H9 (cell line): ENCODE measurements at regions not wholly inside any gene's neighbourhood (a gene's known extent, or its start where the extent isn't known, plus 50 kb on each side); places are given as distances from the start of the nearest gene placed in this dataset.

ENCODE experiments used
- DNase-seq: peaks from one replicate; pipeline ENCODE4 v3.0.0-alpha.2; 2017
- H2AFZ ChIP-seq: one replicate; pipeline ENCODE4 v1.6.1; 2013; ENCODE audit warnings: mild to moderate bottlenecking, low read length, control low read depth, moderate library complexity
- H2AK5ac ChIP-seq: 2 replicates; pipeline ENCODE4 v1.6.1; 2013; ENCODE audit warnings: low read length, control low read depth, mixed read lengths; ENCODE audit not compliant: insufficient read length
- H2BK120ac ChIP-seq: one replicate; pipeline ENCODE4 v1.6.1; 2013; ENCODE audit warnings: low read depth, mild to moderate bottlenecking, low read length, control low read depth, inconsistent platforms; ENCODE audit not compliant: poor library complexity, severe bottlenecking
- H2BK12ac ChIP-seq: 2 replicates; pipeline ENCODE4 v1.6.1; 2013; ENCODE audit warnings: low read length, control low read depth, mixed read lengths, low read depth; ENCODE audit not compliant: insufficient read length
- H2BK15ac ChIP-seq: 2 replicates; pipeline ENCODE4 v1.6.1; 2013; ENCODE audit warnings: low read depth, low read length, control low read depth
- H2BK20ac ChIP-seq: one replicate; pipeline ENCODE4 v1.6.1; 2013; ENCODE audit warnings: low read depth, mild to moderate bottlenecking, low read length, control low read depth, inconsistent platforms; ENCODE audit not compliant: poor library complexity, severe bottlenecking
- H2BK5ac ChIP-seq: 2 replicates; pipeline ENCODE4 v1.6.1; 2013; ENCODE audit warnings: low read length, control low read depth, mixed read lengths; ENCODE audit not compliant: insufficient read length
- H3K14ac ChIP-seq: 2 replicates; pipeline ENCODE4 v1.6.1; 2013; ENCODE audit warnings: low read length, control low read depth; ENCODE audit not compliant: insufficient read depth
- H3K18ac ChIP-seq: 2 replicates; pipeline ENCODE4 v1.6.1; 2013; ENCODE audit warnings: low read depth, mild to moderate bottlenecking, mixed read lengths, low read length, control low read depth; ENCODE audit not compliant: insufficient read length
- H3K23ac ChIP-seq: 2 replicates; pipeline ENCODE4 v1.6.1; 2013; ENCODE audit warnings: low read length, control low read depth, mixed read lengths, low read depth; ENCODE audit not compliant: insufficient read length
- H3K23me2 ChIP-seq: 2 replicates; pipeline ENCODE4 v1.6.1; 2013; ENCODE audit warnings: low read depth, mild to moderate bottlenecking, mixed read lengths, low read length, control low read depth; ENCODE audit not compliant: insufficient read length, poor library complexity, severe bottlenecking
- H3K27ac ChIP-seq: 2 replicates; pipeline ENCODE4 v1.5.1; 2013; ENCODE audit warnings: low read length, control low read depth, mixed read lengths, low read depth; ENCODE audit not compliant: insufficient read length
- H3K27me3 ChIP-seq: 2 replicates; pipeline ENCODE4 v1.6.1; 2013; ENCODE audit warnings: low read length, control low read depth, inconsistent platforms; ENCODE audit not compliant: insufficient read depth
- H3K4ac ChIP-seq: 2 replicates; pipeline ENCODE4 v1.6.1; 2013; ENCODE audit warnings: low read depth, mild to moderate bottlenecking, control low read depth, inconsistent platforms, low read length, moderate library complexity
- H3K4me1 ChIP-seq: 2 replicates; pipeline ENCODE4 v1.6.1; 2013; ENCODE audit warnings: low read length, control low read depth, inconsistent platforms; ENCODE audit not compliant: insufficient read depth
- H3K4me2 ChIP-seq: 2 replicates; pipeline ENCODE4 v1.6.1; 2013; ENCODE audit warnings: low read length, control low read depth, mixed read lengths; ENCODE audit not compliant: insufficient read length, insufficient read depth
- H3K56ac ChIP-seq: 2 replicates; pipeline ENCODE4 v1.6.1; 2013; ENCODE audit warnings: low read depth, mild to moderate bottlenecking, mixed read lengths, low read length, control low read depth; ENCODE audit not compliant: insufficient read length
- H3K79me1 ChIP-seq: 2 replicates; pipeline ENCODE4 v1.6.1; 2013; ENCODE audit warnings: low read depth, mild to moderate bottlenecking, moderate library complexity, low read length, control low read depth, inconsistent platforms; ENCODE audit not compliant: insufficient read depth, poor library complexity, severe bottlenecking
- H3K79me2 ChIP-seq: 2 replicates; pipeline ENCODE4 v1.6.1; 2013; ENCODE audit warnings: low read length, control low read depth, inconsistent platforms; ENCODE audit not compliant: insufficient read depth
- H3K9ac ChIP-seq: 2 replicates; pipeline ENCODE4 v1.6.1; 2013; ENCODE audit warnings: low read length, control low read depth, mixed read lengths; ENCODE audit not compliant: insufficient read length; ENCODE audit errors: extremely low read depth
- H3K9me3 ChIP-seq: one replicate; pipeline ENCODE4 v1.6.1; 2013; ENCODE audit warnings: low read depth, low read length, inconsistent platforms; ENCODE audit not compliant: control insufficient read depth
- H3T11ph ChIP-seq: one replicate; pipeline ENCODE4 v1.6.1; 2013; ENCODE audit warnings: mild to moderate bottlenecking, low read length, control low read depth, inconsistent platforms
- H4K20me1 ChIP-seq: one replicate; pipeline ENCODE4 v1.6.1; 2013; ENCODE audit not compliant: control insufficient read depth, insufficient read length, insufficient read depth
- H4K5ac ChIP-seq: 2 replicates; pipeline ENCODE4 v1.6.1; 2013; ENCODE audit warnings: low read depth, mild to moderate bottlenecking, mixed read lengths, low read length, control low read depth; ENCODE audit not compliant: insufficient read length
- H4K8ac ChIP-seq: replicated peaks from 2 replicates; pipeline ENCODE4 v1.6.1; 2013; ENCODE audit warnings: low read length, control low read depth, mixed read lengths, low read depth; ENCODE audit not compliant: insufficient read length
- H4K91ac ChIP-seq: 2 replicates; pipeline ENCODE4 v1.6.1; 2013; ENCODE audit warnings: low read depth, mild to moderate bottlenecking, moderate library complexity, mixed read lengths, low read length, control low read depth; ENCODE audit not compliant: insufficient read length
- H3K27ac Mint-ChIP-seq, 3 experiments: 2 replicates in 2 of 3; 3 replicates in 1 of 3; pipeline ENCODE4 v1.8.0; 2020 to 2021; ENCODE audit warnings: mixed read lengths in 3 of 3, mild to moderate bottlenecking in 1 of 3, moderate library complexity in 1 of 3
- H3K27me3 Mint-ChIP-seq: 2 replicates; pipeline ENCODE4 v1.8.0; 2021; ENCODE audit warnings: low read depth, mild to moderate bottlenecking, moderate library complexity, mixed read lengths
- H3K36me3 Mint-ChIP-seq, 3 experiments: 2 replicates in 2 of 3; 3 replicates in 1 of 3; pipeline ENCODE4 v1.8.0; 2020 to 2021; ENCODE audit warnings: low read depth in 3 of 3, mixed read lengths in 3 of 3; ENCODE audit not compliant: insufficient read depth in 1 of 3
- H3K4me1 Mint-ChIP-seq, 2 experiments: 2 replicates each; pipeline ENCODE4 v1.8.0; 2020; ENCODE audit warnings: mixed read lengths in 2 of 2
- H3K4me3 Mint-ChIP-seq, 2 experiments: 2 replicates in 1 of 2; 3 replicates in 1 of 2; pipeline ENCODE4 v1.8.0; 2020 to 2021; ENCODE audit warnings: mild to moderate bottlenecking in 2 of 2, mixed read lengths in 2 of 2, moderate library complexity in 1 of 2
- H3K9me3 Mint-ChIP-seq, 2 experiments: 2 replicates in 1 of 2; 3 replicates in 1 of 2; pipeline ENCODE4 v1.8.0; 2020; ENCODE audit warnings: mild to moderate bottlenecking in 2 of 2, mixed read lengths in 2 of 2, moderate library complexity in 1 of 2
- CTCF ChIP-seq: fragments of 200-600 bp; sonication (generic); conservative IDR thresholded peaks from 3 replicates; pipeline ENCODE4 v1.8.0; 2021; ENCODE audit warnings: antibody characterized with exemption, mild to moderate bottlenecking
- WGBS: extraction: QIAGEN DNeasy Blood & Tissue Kit; methylation state at CpG from one replicate; pipeline ENCODE4 v1.1.7; 2013; ENCODE audit warnings: missing lambda C conversion rate, low lambda C conversion rate, mixed read lengths; ENCODE audit not compliant: insufficient read length; ENCODE audit errors: extremely low coverage; 5-methylcytosine and 5-hydroxymethylcytosine counted together

- H2BK15ac ChIP-seq: no peak overlapping the region
- no peaks in the 10 kb centered on the region for H4K20me1 ChIP-seq
- no peaks in the 10 kb centered on the region for H3K23me2 ChIP-seq
- H2AK5ac ChIP-seq: no peak overlapping the region
- DNase-seq: no peak
- no peak overlapping the region for H3K27ac ChIP-seq
- no peak overlapping the region for H3K23ac ChIP-seq
- H3K79me2 ChIP-seq: no peaks in the 10 kb centered on the region
- Mint-ChIP-seq H3K4me3 (no peak overlapping the region), H3K27me3 (peaks cover 2% of the 10 kb centered on the region; the same call in 1 of the 2 replicates), H3K36me3 (no peaks in the 10 kb centered on the region), H3K9me3 (no peaks in the 10 kb centered on the region), H3K4me1 (no peaks in the 10 kb centered on the region), H3K27ac (no peak overlapping the region)
- H4K8ac ChIP-seq: no peak overlapping the region
- no peak overlapping the region for H2AFZ ChIP-seq
- no CpG with 5 or more reads among the region's 5 CpGs for WGBS
- no peaks in the 10 kb centered on the region for H3K4me1 ChIP-seq
- H3K18ac ChIP-seq: no peak overlapping the region
- no peaks in the 10 kb centered on the region for H3K9me3 ChIP-seq
- H3K9ac ChIP-seq: no peak overlapping the region
- H2BK5ac ChIP-seq: no peak overlapping the region
- H3T11ph ChIP-seq: no peak overlapping the region
- no peak overlapping the region for H2BK20ac ChIP-seq
- no peak for TF ChIP-seq CTCF
- H2BK120ac ChIP-seq: no peak overlapping the region
- no peak overlapping the region for H4K91ac ChIP-seq
- no peak overlapping the region for H3K56ac ChIP-seq
- no peak overlapping the region for H3K4ac ChIP-seq
- no peaks in the 10 kb centered on the region for H3K27me3 ChIP-seq
- no peak overlapping the region for H4K5ac ChIP-seq
- H3K4me2 ChIP-seq: no peak overlapping the region
- no peak overlapping the region for H2BK12ac ChIP-seq
- no peaks in the 10 kb centered on the region for H3K79me1 ChIP-seq
- H3K14ac ChIP-seq: no peak overlapping the region
These were observed 324.6 kb downstream of the MFSD1 start for GRCh38 chr3:159126261-159127020.
